ENCODE measurements at regions not wholly inside any gene's neighbourhood (a gene's known extent, or its start where the extent isn't known, plus 50 kb on each side); places are given as distances from the start of the nearest gene placed in this dataset.

GRCh38 chr2:70019096-70019495 is 57.7 kb upstream of the ASPRV1 start:
- no peak for DNase-seq (ENCODE audit: low read depth)
- H3K4me3 ChIP-seq (ENCODE audit: low read depth, low read length), result no peak overlapping the region
- no peak for TF ChIP-seq POLR2A (IDR thresholded peaks at IDR 0.05; ENCODE audit: extremely low read depth, insufficient read length)
- no peak for TF ChIP-seq MAX (IDR thresholded peaks at IDR 0.05; ENCODE audit: low read depth, low read length)
- TF ChIP-seq MYC (IDR thresholded peaks at IDR 0.05; ENCODE audit: low read depth, low read length), result no peak
- TF ChIP-seq CTCF (IDR thresholded peaks at IDR 0.05; ENCODE audit: low read depth, low read length), result no peak

- no peak overlapping the region for H3K4me3 ChIP-seq (ENCODE audit: low read depth, low read length)
- TF ChIP-seq MAX (IDR thresholded peaks at IDR 0.05; ENCODE audit: low read depth, low read length) (no peak), POLR2A (IDR thresholded peaks at IDR 0.05; ENCODE audit: extremely low read depth, insufficient read length) (no peak), MYC (IDR thresholded peaks at IDR 0.05; ENCODE audit: low read depth, low read length) (no peak), CTCF (IDR thresholded peaks at IDR 0.05; ENCODE audit: low read depth, low read length) (no peak)
- DNase-seq (ENCODE audit: low read depth), result no peak
Observed at GRCh38 chr2:70017962-70018361, 56.5 kb upstream of the ASPRV1 start.

- TF ChIP-seq MYC (IDR thresholded peaks at IDR 0.05; ENCODE audit: low read depth, low read length), result no peak
- TF ChIP-seq MAX (IDR thresholded peaks at IDR 0.05; ENCODE audit: low read depth, low read length), result no peak
- no peak for TF ChIP-seq CTCF (IDR thresholded peaks at IDR 0.05; ENCODE audit: low read depth, low read length)
- TF ChIP-seq POLR2A (IDR thresholded peaks at IDR 0.05; ENCODE audit: extremely low read depth, insufficient read length), result no peak
- DNase-seq (ENCODE audit: low read depth), result no peak
- H3K4me3 ChIP-seq (ENCODE audit: low read depth, low read length), result no peak overlapping the region
Observed at GRCh38 chr2:70014959-70015358, 53.5 kb upstream of the ASPRV1 start.

- no peak for DNase-seq (ENCODE audit: low read depth)
Observed at GRCh38 chr2:70012887-70013286, 51.5 kb upstream of the ASPRV1 start.

GRCh38 chr2:70011786-70012185 is 50.4 kb upstream of the ASPRV1 start:
- no peak for DNase-seq (ENCODE audit: low read depth)
- TF ChIP-seq MAX (IDR thresholded peaks at IDR 0.05; ENCODE audit: low read depth, low read length) (no peak), CTCF (IDR thresholded peaks at IDR 0.05; ENCODE audit: low read depth, low read length) (no peak), POLR2A (IDR thresholded peaks at IDR 0.05; ENCODE audit: extremely low read depth, insufficient read length) (no peak), MYC (IDR thresholded peaks at IDR 0.05; ENCODE audit: low read depth, low read length) (no peak)
- H3K4me3 ChIP-seq (ENCODE audit: low read depth, low read length), result no peak overlapping the region

More at GRCh38 chr2:70012887-70013286, 51.5 kb upstream of the ASPRV1 start:
- H3K4me3 ChIP-seq (ENCODE audit: low read depth, low read length), result no peak overlapping the region
- TF ChIP-seq POLR2A (IDR thresholded peaks at IDR 0.05; ENCODE audit: extremely low read depth, insufficient read length), result no peak
- no peak for TF ChIP-seq MYC (IDR thresholded peaks at IDR 0.05; ENCODE audit: low read depth, low read length)
- TF ChIP-seq CTCF (IDR thresholded peaks at IDR 0.05; ENCODE audit: low read depth, low read length), result no peak
- TF ChIP-seq MAX (IDR thresholded peaks at IDR 0.05; ENCODE audit: low read depth, low read length), result no peak

- no peak overlapping the region for H3K4me3 ChIP-seq (ENCODE audit: low read depth, low read length)
- no peak for TF ChIP-seq MAX (IDR thresholded peaks at IDR 0.05; ENCODE audit: low read depth, low read length)
- TF ChIP-seq CTCF (IDR thresholded peaks at IDR 0.05; ENCODE audit: low read depth, low read length), result no peak
- TF ChIP-seq POLR2A (IDR thresholded peaks at IDR 0.05; ENCODE audit: extremely low read depth, insufficient read length), result no peak
- no peak for TF ChIP-seq MYC (IDR thresholded peaks at IDR 0.05; ENCODE audit: low read depth, low read length)
- no peak for DNase-seq (ENCODE audit: low read depth)
Observed at GRCh38 chr2:70011335-70011734, 49.9 kb upstream of the ASPRV1 start.

All from NB4 (cell line).